Transverse colon (tissue), 4 donors: ENCODE measurements at regions not wholly inside any gene's neighbourhood (a gene's known extent, or its start where the extent isn't known, plus 50 kb on each side); places are given as distances from the start of the nearest gene placed in this dataset.

Experiments
- EP300 ChIP-seq: sonication (generic); formaldehyde crosslinking; IDR thresholded peaks from one replicate; pipeline ENCODE4 v1.6.1; 2017; ENCODE audit warnings: antibody characterized with exemption, low read depth
- POLR2A ChIP-seq: fragments of 450-650 bp; IDR thresholded peaks from one replicate; pipeline ENCODE4 v1.6.1; 2016; ENCODE audit warnings: antibody characterized with exemption, mild to moderate bottlenecking, moderate library complexity
- POLR2AphosphoS5 ChIP-seq, 3 donors: sonication (generic); formaldehyde crosslinking; IDR thresholded peaks; one replicate each; pipeline ENCODE4 v1.6.1; 2016; ENCODE audit warnings: antibody characterized with exemption in 3 of 3
- TF ChIP-seq, protein P1 (sequence below), 5 experiments: fragments of 200-600 bp in 3 of 5; fragments of 450-650 bp in 2 of 5; sonication (generic) in 3 of 5; IDR thresholded peaks; 1 replicate in 2 of 5; 2 replicates in 3 of 5; pipeline ENCODE4 v1.5.1; 2016 to 2017; ENCODE audit warnings: antibody characterized with exemption in 5 of 5, inconsistent platforms in 3 of 5, mild to moderate bottlenecking in 2 of 5, moderate library complexity in 1 of 5

- TF ChIP-seq POLR2A, result no peak
- TF ChIP-seq, protein P1, sequence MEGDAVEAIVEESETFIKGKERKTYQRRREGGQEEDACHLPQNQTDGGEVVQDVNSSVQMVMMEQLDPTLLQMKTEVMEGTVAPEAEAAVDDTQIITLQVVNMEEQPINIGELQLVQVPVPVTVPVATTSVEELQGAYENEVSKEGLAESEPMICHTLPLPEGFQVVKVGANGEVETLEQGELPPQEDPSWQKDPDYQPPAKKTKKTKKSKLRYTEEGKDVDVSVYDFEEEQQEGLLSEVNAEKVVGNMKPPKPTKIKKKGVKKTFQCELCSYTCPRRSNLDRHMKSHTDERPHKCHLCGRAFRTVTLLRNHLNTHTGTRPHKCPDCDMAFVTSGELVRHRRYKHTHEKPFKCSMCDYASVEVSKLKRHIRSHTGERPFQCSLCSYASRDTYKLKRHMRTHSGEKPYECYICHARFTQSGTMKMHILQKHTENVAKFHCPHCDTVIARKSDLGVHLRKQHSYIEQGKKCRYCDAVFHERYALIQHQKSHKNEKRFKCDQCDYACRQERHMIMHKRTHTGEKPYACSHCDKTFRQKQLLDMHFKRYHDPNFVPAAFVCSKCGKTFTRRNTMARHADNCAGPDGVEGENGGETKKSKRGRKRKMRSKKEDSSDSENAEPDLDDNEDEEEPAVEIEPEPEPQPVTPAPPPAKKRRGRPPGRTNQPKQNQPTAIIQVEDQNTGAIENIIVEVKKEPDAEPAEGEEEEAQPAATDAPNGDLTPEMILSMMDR (IDR thresholded peaks at IDR 0.05), result no peak
- TF ChIP-seq POLR2AphosphoS5 (IDR thresholded peaks at IDR 0.05), result no peak
- TF ChIP-seq EP300, result no peak
Measured at GRCh38 chr2:150626934-150627411, 139.5 kb upstream of the RND3 start.
